Astrocyte of the cerebellum (primary cell): ENCODE measurements at regions not wholly inside any gene's neighbourhood (a gene's known extent, or its start where the extent isn't known, plus 50 kb on each side); places are given as distances from the start of the nearest gene placed in this dataset.
"Not testable (repeated sequence)": the region's sequence is repeated elsewhere in the genome, so short reads cannot be mapped to it uniquely, and the experiment has no call there.

Source experiments
- DNase-seq: peaks from one replicate; pipeline ENCODE4 v3.0.0-alpha.2; 2011; ENCODE audit warnings: low read depth
- H3K4me3 ChIP-seq: 2 replicates; pipeline ENCODE4 v1.5.1; 2011; ENCODE audit warnings: mild to moderate bottlenecking, low read depth, low read length, moderate library complexity
- in situ Hi-C: cut with HindIII; loops from 2 replicates; pipeline ENCODE4 v1.10.0; 2017; ENCODE audit warnings: low sequenced_read_pairs
- TF ChIP-seq, protein P1 (sequence below): IDR thresholded peaks from 2 replicates; pipeline ENCODE4 v1.5.1; 2012; ENCODE audit warnings: low read length, low read depth, moderate library complexity, mild to moderate bottlenecking; ENCODE audit errors: missing control alignments

DNA sequence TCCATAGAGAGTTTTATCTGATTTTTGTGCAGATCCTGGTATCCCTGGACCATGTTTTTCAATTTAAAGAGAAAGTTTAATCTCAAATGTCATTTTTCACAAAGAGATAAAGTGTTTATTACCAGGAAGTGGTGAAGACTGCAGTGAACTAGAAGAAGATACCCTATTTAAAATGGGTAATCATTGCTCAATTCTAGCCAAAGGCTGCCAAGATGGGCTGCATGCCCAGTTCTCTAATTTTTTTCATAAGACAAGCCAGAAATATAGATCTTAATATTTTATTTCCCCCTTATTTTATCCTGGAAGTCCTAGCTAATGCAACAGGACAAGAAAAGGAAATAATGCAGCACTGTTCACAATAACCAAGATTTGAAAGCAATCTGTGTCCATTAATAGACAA is 343.5 kb downstream of the PCNX1 start:
- in situ Hi-C loops: no loop called here
- TF ChIP-seq, protein P1, sequence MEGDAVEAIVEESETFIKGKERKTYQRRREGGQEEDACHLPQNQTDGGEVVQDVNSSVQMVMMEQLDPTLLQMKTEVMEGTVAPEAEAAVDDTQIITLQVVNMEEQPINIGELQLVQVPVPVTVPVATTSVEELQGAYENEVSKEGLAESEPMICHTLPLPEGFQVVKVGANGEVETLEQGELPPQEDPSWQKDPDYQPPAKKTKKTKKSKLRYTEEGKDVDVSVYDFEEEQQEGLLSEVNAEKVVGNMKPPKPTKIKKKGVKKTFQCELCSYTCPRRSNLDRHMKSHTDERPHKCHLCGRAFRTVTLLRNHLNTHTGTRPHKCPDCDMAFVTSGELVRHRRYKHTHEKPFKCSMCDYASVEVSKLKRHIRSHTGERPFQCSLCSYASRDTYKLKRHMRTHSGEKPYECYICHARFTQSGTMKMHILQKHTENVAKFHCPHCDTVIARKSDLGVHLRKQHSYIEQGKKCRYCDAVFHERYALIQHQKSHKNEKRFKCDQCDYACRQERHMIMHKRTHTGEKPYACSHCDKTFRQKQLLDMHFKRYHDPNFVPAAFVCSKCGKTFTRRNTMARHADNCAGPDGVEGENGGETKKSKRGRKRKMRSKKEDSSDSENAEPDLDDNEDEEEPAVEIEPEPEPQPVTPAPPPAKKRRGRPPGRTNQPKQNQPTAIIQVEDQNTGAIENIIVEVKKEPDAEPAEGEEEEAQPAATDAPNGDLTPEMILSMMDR: no peak

DNA sequence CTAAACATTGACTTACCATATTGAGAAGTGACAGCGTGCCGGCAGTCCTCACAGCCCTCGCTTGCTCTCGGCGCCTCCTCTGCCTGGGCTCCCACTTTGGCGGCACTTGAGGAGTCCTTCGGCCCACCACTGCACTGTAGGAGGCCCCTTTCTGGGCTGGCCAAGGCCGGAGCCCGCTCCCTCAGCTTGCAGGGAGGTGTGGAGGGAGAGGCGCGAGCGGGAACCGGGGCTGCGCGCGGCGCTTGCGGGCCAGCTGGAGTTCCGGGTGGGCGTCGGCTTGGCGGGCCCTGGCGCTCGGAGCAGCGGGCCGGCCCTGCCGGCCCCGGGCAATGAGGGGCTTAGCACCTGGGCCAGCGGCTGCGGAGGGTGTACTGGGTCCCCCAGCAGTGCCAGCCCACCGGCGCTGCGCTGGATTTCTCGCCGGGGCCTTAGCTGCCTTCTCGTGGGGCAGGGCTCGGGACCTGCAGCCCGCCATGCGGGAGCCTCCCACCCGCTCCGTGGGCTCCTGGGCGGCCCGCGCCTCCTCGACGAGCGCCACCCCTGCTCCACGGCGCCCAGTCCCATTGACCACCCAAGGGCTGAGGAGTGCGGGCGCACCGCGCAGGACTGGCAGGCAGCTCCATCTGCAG is 346.9 kb downstream of the PCNX1 start:
- in situ Hi-C loops, DNase-seq, H3K4me3 ChIP-seq: not testable (repeated sequence)

More for the DNA sequence above, 343.5 kb downstream of the PCNX1 start:
- no peak overlapping the region for H3K4me3 ChIP-seq
- DNase-seq: no peak

DNA sequence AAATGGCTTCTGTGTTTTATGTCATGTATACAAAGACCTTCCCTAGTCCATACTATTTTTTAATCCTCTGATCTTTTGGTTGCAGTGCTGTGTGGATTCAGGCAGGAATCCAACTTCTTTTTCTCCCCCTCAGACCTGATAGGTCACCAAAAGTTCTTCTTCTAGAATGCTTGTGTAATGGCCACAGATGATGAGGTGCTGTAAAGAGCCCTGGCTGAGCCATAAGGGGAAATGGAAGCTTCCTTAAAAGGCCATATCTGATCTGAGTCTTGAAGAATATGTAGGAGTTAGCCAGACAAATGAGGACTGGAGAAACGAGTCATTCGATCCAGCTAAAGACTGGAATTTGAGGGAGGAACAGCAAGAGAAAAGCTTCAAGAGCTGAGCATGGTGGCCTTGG is 353.9 kb downstream of the PCNX1 start:
- no peak for DNase-seq
- TF ChIP-seq, protein P1: no peak
- in situ Hi-C loops: no loop called here
- no peak overlapping the region for H3K4me3 ChIP-seq

DNA sequence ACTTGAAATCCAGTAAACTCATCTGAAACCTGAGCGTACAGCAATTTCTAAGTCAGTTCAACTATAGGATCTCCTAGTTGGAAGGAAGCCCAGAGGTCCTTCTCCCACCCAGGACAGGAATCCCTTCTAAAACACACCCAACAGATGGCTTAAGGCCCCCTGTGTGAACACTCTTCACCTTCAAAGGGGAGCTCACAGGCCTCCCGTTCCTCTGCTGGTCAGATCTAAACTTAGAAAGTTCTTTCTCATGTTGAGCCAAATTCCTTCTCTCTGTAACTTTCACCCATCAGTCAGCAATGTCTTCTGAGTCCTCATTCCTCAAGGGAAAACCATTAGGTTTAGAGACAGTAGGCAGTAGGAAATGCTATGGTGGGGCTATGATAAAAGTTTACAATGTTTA is 355.2 kb downstream of the PCNX1 start:
- TF ChIP-seq, protein P1: no peak
- in situ Hi-C loops: no loop called here
- no peak for DNase-seq
- H3K4me3 ChIP-seq: no peak overlapping the region

DNA sequence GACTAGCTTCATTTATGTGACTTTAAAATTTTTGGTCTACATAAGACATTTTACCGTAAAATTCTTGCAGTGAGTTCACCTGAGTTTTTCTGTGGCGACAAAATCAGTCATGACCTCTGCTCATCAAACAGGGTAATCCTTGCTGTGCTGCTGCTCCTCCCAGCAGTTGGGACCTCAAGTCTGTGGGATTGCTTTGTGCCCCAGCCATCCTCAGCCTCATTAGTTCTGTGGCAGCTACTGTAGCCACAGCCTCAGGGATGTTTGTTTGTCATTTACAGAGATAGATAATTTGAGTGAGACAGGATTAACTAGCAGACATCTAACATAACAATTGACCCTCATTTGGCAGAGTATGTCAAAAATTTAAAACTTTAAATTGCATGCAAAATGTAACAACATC is 357.0 kb downstream of the PCNX1 start:
- no peak for DNase-seq
- H3K4me3 ChIP-seq: no peak overlapping the region
- TF ChIP-seq, protein P1: no peak
- in situ Hi-C loops: no loop called here

DNA sequence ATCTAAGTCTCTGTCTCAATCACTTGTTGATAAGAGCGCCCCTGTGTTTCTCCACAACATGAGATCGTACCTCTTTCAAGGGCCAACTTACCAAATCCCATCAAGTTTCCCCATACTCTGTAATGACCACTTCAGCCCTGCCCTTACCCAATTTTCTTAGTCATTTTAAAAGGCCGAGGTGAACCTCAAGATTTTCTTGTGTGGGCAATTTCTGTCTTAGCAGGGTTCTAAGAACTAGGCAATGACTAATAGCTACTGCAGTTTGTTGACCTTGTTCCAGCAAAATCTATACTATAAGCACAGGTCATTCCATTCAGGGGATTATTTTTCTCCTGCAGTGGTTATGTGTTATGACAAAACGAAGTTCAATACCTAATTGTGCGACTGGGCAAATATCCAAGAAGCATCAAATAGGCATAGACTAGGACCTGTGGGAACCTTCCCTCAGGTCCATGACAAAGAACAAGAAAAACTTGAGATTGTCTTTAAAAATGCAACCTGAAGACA is 359.8 kb downstream of the PCNX1 start:
- in situ Hi-C loops: no loop called here
- H3K4me3 ChIP-seq: no peak overlapping the region
- no peak for DNase-seq
- TF ChIP-seq, protein P1: no peak

DNA sequence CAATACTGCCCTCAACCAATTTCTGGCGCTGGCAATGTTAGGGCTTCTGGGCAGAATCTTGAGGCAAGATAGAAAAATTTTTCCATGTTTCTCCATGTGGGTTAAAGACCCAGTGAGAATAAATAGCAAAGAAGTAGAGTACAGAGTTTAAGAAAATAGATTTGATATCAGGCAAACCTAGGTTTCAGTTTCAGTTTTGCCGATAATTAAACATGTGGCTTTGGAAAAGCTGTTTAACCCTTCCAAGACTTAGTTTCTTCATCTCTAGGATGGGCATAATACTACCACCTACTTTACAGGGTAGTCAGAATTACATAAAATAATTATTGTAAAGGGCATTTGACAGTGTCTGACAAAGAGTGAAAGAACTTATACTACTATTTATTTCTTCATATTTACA is 360.4 kb downstream of the PCNX1 start:
- in situ Hi-C loops: no loop called here
- no peak overlapping the region for H3K4me3 ChIP-seq
- TF ChIP-seq, protein P1: no peak
- no peak for DNase-seq
